Erythroblast (primary cell): ENCODE measurements at regions not wholly inside any gene's neighbourhood (a gene's known extent, or its start where the extent isn't known, plus 50 kb on each side); places are given as distances from the start of the nearest gene placed in this dataset.

Experiments
- GATA1 ChIP-seq: IDR thresholded peaks from 2 replicates; pipeline ENCODE4 v1.6.1; 2011; ENCODE audit warnings: low read depth, mild to moderate bottlenecking, control low read depth, low read length, moderate library complexity
- POLR2A ChIP-seq: IDR thresholded peaks from 2 replicates; pipeline ENCODE4 v1.6.1; 2011; ENCODE audit warnings: mild to moderate bottlenecking, low read length

DNA sequence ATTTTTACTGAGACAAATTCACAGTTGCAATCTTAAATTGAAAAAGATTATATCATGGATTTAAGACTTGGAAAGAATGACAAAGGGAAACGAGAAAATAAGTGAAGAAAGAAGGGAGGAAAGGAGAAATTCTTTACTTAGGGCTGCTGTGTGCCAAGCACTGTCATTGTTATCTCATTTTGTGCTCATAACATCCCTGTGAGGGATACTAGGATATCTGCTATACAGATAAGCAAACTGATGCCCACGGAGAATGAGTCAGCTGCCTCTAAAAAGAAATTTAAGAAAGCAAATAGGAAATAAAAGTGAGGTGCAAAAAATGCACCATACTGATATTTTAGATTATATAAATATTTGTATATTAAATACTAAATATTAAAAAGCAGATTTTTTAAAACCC is 183.6 kb upstream of the NR5A2 start:
- TF ChIP-seq POLR2A (no peak), GATA1 (no peak)
